Nephron (organoid): ENCODE measurements at regions not wholly inside any gene's neighbourhood (a gene's known extent, or its start where the extent isn't known, plus 50 kb on each side); places are given as distances from the start of the nearest gene placed in this dataset.

ENCODE experiments used
- H3K27ac Mint-ChIP-seq, 3 experiments: 2 replicates each; pipeline ENCODE4 v1.8.0; 2020; ENCODE audit warnings: mixed read lengths in 3 of 3, mild to moderate bottlenecking in 2 of 3, moderate library complexity in 1 of 3
- H3K27me3 Mint-ChIP-seq: 2 replicates; pipeline ENCODE4 v1.8.0; 2021; ENCODE audit warnings: low read depth, mild to moderate bottlenecking, moderate library complexity, mixed read lengths
- H3K36me3 Mint-ChIP-seq: 2 replicates; pipeline ENCODE4 v1.8.0; 2020; ENCODE audit warnings: low read depth, mixed read lengths
- H3K4me1 Mint-ChIP-seq: 2 replicates; pipeline ENCODE4 v1.8.0; 2020; ENCODE audit warnings: mixed read lengths
- H3K4me3 Mint-ChIP-seq, 3 experiments: 2 replicates each; pipeline ENCODE4 v1.8.0; 2020; ENCODE audit warnings: mild to moderate bottlenecking in 3 of 3, mixed read lengths in 3 of 3, moderate library complexity in 2 of 3
- H3K9me3 Mint-ChIP-seq: 2 replicates; pipeline ENCODE4 v1.8.0; 2020; ENCODE audit warnings: mixed read lengths
- CTCF ChIP-seq, 3 experiments: fragments of 200-600 bp; sonication (generic); IDR thresholded peaks; one replicate each; pipeline ENCODE4 v1.5.0; 2021; ENCODE audit warnings: antibody characterized with exemption in 3 of 3; ENCODE audit not compliant: unreplicated experiment in 3 of 3

DNA sequence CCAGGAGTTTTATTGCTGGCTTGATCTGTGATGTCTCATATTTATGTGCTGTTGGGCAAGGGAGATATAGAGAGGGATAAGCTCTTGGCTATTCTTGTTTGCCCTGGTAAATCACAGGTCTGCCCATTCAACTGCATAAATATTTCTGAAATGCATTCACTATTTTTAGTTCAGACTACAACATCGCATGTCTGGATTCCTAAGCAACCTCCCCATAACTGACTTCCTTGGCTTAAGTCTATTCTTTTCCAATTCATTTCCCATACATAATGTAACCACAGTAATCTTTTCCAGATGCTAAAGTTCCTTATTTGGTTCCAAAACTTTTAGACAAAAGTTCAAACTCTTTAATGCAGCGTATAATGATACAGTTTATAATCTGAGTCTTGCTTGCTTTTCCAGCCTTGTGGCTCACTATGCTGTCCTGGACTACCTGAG lies 321.4 kb upstream of the ACTBL2 start:
- Mint-ChIP-seq H3K4me3 (no peak overlapping the region), H3K36me3 (no peaks in the 10 kb centered on the region), H3K4me1 (peaks cover 14% of the 10 kb centered on the region), H3K27me3 (no peaks in the 10 kb centered on the region), H3K27ac (peak overlapping the region; percentile 34 to 58 (median 44)), H3K9me3 (no peaks in the 10 kb centered on the region)
- no peak for TF ChIP-seq CTCF (IDR thresholded peaks at IDR 0.05; ENCODE audit: unreplicated experiment in 3 of 3)

DNA sequence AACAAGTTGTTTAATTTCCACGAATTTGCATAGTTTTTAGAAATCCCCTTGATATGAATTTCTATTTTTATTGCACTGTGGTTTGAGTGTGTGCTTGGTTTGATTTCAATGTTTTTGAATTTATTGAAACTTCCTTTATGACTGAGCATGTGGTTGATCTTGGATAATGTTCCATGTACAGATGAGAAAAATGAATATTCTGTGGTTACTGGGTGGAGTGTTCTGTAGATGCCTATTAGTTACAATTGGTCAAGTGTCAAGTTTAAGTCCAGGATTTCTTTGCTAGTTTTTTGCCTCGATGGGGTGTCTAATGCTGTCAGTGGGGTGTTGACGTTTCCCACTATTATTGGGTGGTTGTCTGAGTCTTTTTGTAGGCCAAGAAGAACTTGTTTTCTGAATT lies 319.5 kb upstream of the ACTBL2 start:
- Mint-ChIP-seq H3K4me3 (no peak overlapping the region), H3K27ac (no peak overlapping the region), H3K27me3 (no peaks in the 10 kb centered on the region), H3K9me3 (no peaks in the 10 kb centered on the region), H3K4me1 (peaks cover 14% of the 10 kb centered on the region), H3K36me3 (no peaks in the 10 kb centered on the region)
- TF ChIP-seq CTCF (IDR thresholded peaks at IDR 0.05; ENCODE audit: unreplicated experiment in 3 of 3) = no peak

- Mint-ChIP-seq H3K36me3 (no peaks in the 10 kb centered on the region), H3K4me1 (no peaks in the 10 kb centered on the region), H3K9me3 (no peaks in the 10 kb centered on the region), H3K27ac (no peak overlapping the region), H3K4me3 (no peak overlapping the region), H3K27me3 (no peaks in the 10 kb centered on the region)
- TF ChIP-seq CTCF (IDR thresholded peaks at IDR 0.05; ENCODE audit: unreplicated experiment in 3 of 3) = no peak
Observed at GRCh38 chr5:57795203-57795602, 312.6 kb upstream of the ACTBL2 start.

DNA sequence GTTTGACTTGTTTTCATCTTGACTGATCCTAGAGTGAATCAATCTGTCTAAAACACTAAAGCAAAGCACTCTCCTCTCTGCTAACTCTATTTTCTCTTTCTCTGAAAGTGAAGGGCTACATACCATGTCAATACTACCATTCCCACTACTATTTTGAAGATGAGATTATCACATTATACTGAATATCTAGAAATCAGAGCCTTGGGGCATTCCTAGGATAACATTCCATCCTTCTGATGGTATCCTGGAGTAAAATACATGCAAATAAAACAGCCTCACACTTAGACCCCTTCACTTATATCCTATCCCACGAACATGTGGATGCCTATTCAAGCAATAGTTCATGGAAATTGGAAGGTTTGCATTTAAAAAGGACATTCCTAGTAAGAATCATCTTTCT lies 309.3 kb upstream of the ACTBL2 start:
- no peak overlapping the region for H3K4me3 Mint-ChIP-seq
- no peaks in the 10 kb centered on the region for H3K9me3 Mint-ChIP-seq
- no peak for TF ChIP-seq CTCF (IDR thresholded peaks at IDR 0.05; ENCODE audit: unreplicated experiment in 3 of 3)
- no peaks in the 10 kb centered on the region for H3K27me3 Mint-ChIP-seq
- H3K27ac Mint-ChIP-seq = no peak overlapping the region
- H3K36me3 Mint-ChIP-seq = no peaks in the 10 kb centered on the region
- H3K4me1 Mint-ChIP-seq = no peaks in the 10 kb centered on the region

- H3K4me1 Mint-ChIP-seq = peaks cover 2% of the 10 kb centered on the region
- no peaks in the 10 kb centered on the region for H3K9me3 Mint-ChIP-seq
- H3K36me3 Mint-ChIP-seq = no peaks in the 10 kb centered on the region
- no peaks in the 10 kb centered on the region for H3K27me3 Mint-ChIP-seq
- no peak overlapping the region for H3K4me3 Mint-ChIP-seq
- no peak for TF ChIP-seq CTCF (IDR thresholded peaks at IDR 0.05; ENCODE audit: unreplicated experiment in 3 of 3)
- H3K27ac Mint-ChIP-seq = no peak overlapping the region
Observed at GRCh38 chr5:57785946-57786345, 303.3 kb upstream of the ACTBL2 start.

DNA sequence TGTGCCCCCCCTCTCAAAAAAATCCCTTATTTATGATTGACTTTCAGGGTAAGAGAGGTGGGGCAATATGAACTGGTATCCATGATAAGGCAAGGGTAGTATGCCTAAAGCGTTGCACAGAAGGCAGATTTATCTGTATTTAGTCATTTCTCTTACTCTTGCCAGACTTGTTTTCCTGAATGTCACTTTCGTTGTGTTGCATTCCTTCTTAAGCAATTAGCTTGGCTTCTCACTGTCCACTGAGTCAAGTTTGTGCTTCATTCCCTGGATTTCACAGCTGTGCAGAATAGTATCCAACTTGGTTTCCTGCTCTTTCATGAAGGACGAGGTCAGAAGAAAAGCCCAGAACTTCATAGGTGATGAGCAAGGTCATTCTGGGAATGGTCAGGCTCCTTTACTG lies 301.5 kb upstream of the ACTBL2 start:
- H3K27ac Mint-ChIP-seq = no peak overlapping the region
- peaks cover 20% of the 10 kb centered on the region for H3K4me1 Mint-ChIP-seq
- H3K4me3 Mint-ChIP-seq = no peak overlapping the region
- no peaks in the 10 kb centered on the region for H3K27me3 Mint-ChIP-seq
- H3K9me3 Mint-ChIP-seq = no peaks in the 10 kb centered on the region
- H3K36me3 Mint-ChIP-seq = no peaks in the 10 kb centered on the region
- no peak for TF ChIP-seq CTCF (IDR thresholded peaks at IDR 0.05; ENCODE audit: unreplicated experiment in 3 of 3)
